ENCODE measurements at regions not wholly inside any gene's neighbourhood (a gene's known extent, or its start where the extent isn't known, plus 50 kb on each side); places are given as distances from the start of the nearest gene placed in this dataset.
"Not testable (repeated sequence)": the region's sequence is repeated elsewhere in the genome, so short reads cannot be mapped to it uniquely, and the experiment has no call there.

- no peak for DNase-seq
- H3K4me1 ChIP-seq: no peaks in the 10 kb centered on the region
- no peaks in the 10 kb centered on the region for H3K36me3 ChIP-seq
- no peak overlapping the region for H3K4me3 ChIP-seq
- no peak overlapping the region for H3K27ac ChIP-seq
- H3K9me3 ChIP-seq: no peaks in the 10 kb centered on the region
- no peak for TF ChIP-seq POLR2A (IDR thresholded peaks at IDR 0.05)
- peak; percentile 21 to 62 (median 56) for TF ChIP-seq CTCF (IDR thresholded peaks at IDR 0.05)
- H3K27me3 ChIP-seq: no peaks in the 10 kb centered on the region
Observed at GRCh38 chr18:44579028-44579702, 101.5 kb upstream of the SETBP1 start.

GRCh38 chr18:44579745-44580144 is 100.9 kb upstream of the SETBP1 start:
- no peaks in the 10 kb centered on the region for H3K36me3 ChIP-seq
- no peak for DNase-seq
- no peaks in the 10 kb centered on the region for H3K27me3 ChIP-seq
- no peak overlapping the region for H3K27ac ChIP-seq
- TF ChIP-seq CTCF (IDR thresholded peaks at IDR 0.05) (no peak), POLR2A (IDR thresholded peaks at IDR 0.05) (no peak)
- no peaks in the 10 kb centered on the region for H3K9me3 ChIP-seq
- no peak overlapping the region for H3K4me3 ChIP-seq
- H3K4me1 ChIP-seq: no peaks in the 10 kb centered on the region

- no peak for DNase-seq
- Histone ChIP-seq H3K27me3 (no peaks in the 10 kb centered on the region), H3K4me1 (no peaks in the 10 kb centered on the region), H3K36me3 (no peaks in the 10 kb centered on the region), H3K9me3 (no peaks in the 10 kb centered on the region), H3K27ac (no peak overlapping the region), H3K4me3 (no peak overlapping the region)
- TF ChIP-seq CTCF (IDR thresholded peaks at IDR 0.05) (no peak), POLR2A (IDR thresholded peaks at IDR 0.05) (no peak)
Observed at GRCh38 chr18:44580159-44580558, 100.5 kb upstream of the SETBP1 start.

GRCh38 chr18:44580782-44581181 is 99.9 kb upstream of the SETBP1 start:
- H3K27me3 ChIP-seq, H3K9me3 ChIP-seq, H3K4me1 ChIP-seq, H3K36me3 ChIP-seq, DNase-seq, H3K27ac ChIP-seq, H3K4me3 ChIP-seq: not testable (repeated sequence)

- no peaks in the 10 kb centered on the region for H3K4me1 ChIP-seq
- no peak for DNase-seq
- TF ChIP-seq CTCF (IDR thresholded peaks at IDR 0.05) (no peak), POLR2A (IDR thresholded peaks at IDR 0.05) (no peak)
- H3K4me3 ChIP-seq: no peak overlapping the region
- H3K36me3 ChIP-seq: no peaks in the 10 kb centered on the region
- no peaks in the 10 kb centered on the region for H3K27me3 ChIP-seq
- H3K27ac ChIP-seq: no peak overlapping the region
- no peaks in the 10 kb centered on the region for H3K9me3 ChIP-seq
Observed at GRCh38 chr18:44582456-44582855, 98.2 kb upstream of the SETBP1 start.

GRCh38 chr18:44584900-44585299 is 95.8 kb upstream of the SETBP1 start:
- TF ChIP-seq CTCF (IDR thresholded peaks at IDR 0.05) (no peak), POLR2A (IDR thresholded peaks at IDR 0.05) (no peak)
- Histone ChIP-seq H3K27ac (no peak overlapping the region), H3K4me3 (no peak overlapping the region)

More at GRCh38 chr18:44584900-44585299, 95.8 kb upstream of the SETBP1 start:
- Histone ChIP-seq H3K27me3 (no peaks in the 10 kb centered on the region), H3K36me3 (no peaks in the 10 kb centered on the region), H3K9me3 (no peaks in the 10 kb centered on the region), H3K4me1 (no peaks in the 10 kb centered on the region)
- DNase-seq: no peak

Measured in Peyer's patch (tissue), 4 donors.